Hypothalamus (tissue), 51 donors: ENCODE measurements at regions not wholly inside any gene's neighbourhood (a gene's known extent, or its start where the extent isn't known, plus 50 kb on each side); places are given as distances from the start of the nearest gene placed in this dataset.

ENCODE experiments used
- DNase-seq, 51 donors: peaks; one replicate each; lab custom pipeline; 2025; lab: John Stamatoyannopoulos, UW

GRCh38 chr13:23980160-23980551, 82.9 kb upstream of the C1QTNF9B start:
- peak; percentile 33 to 95 (median 81) for DNase-seq

- no peak for DNase-seq
Measured at GRCh38 chr13:23983671-23984070, 86.4 kb upstream of the C1QTNF9B start.

GRCh38 chr13:23984546-23984945, 87.2 kb upstream of the C1QTNF9B start:
- DNase-seq: peak in 3 of 51 donors; percentile 20 to 45 (median 22)

- DNase-seq: no peak
Measured at GRCh38 chr13:23985060-23985459, 87.8 kb upstream of the C1QTNF9B start.

GRCh38 chr13:23985839-23986238, 88.5 kb upstream of the C1QTNF9B start:
- no peak for DNase-seq

- no peak for DNase-seq
Measured at GRCh38 chr13:23986619-23987018, 89.3 kb upstream of the C1QTNF9B start.

- DNase-seq: no peak
Measured at GRCh38 chr13:23987331-23987894, 90.1 kb upstream of the C1QTNF9B start.

GRCh38 chr13:23988546-23989122, 91.3 kb upstream of the C1QTNF9B start:
- no peak for DNase-seq

GRCh38 chr13:23990455-23990854, 93.2 kb upstream of the C1QTNF9B start:
- DNase-seq: no peak

GRCh38 chr13:23991119-23991518, 93.8 kb upstream of the C1QTNF9B start:
- no peak for DNase-seq

GRCh38 chr13:23992781-23993679, 95.7 kb upstream of the C1QTNF9B start:
- DNase-seq: peak in 39 of 51 donors; percentile 22 to 92 (median 67)

- no peak for DNase-seq
Measured at GRCh38 chr13:23993680-23993985, 96.3 kb upstream of the C1QTNF9B start.

GRCh38 chr13:23995283-23996073, 98.2 kb upstream of the C1QTNF9B start:
- DNase-seq: no peak

GRCh38 chr13:23996456-23996855, 99.2 kb upstream of the C1QTNF9B start:
- no peak for DNase-seq

- DNase-seq: no peak
Measured at GRCh38 chr13:23999424-23999823, 102.1 kb upstream of the C1QTNF9B start.

- DNase-seq: no peak
Measured at GRCh38 chr13:24002206-24002815, 105.0 kb upstream of the C1QTNF9B start.

GRCh38 chr13:24004142-24004899, 107.0 kb upstream of the C1QTNF9B start:
- no peak for DNase-seq

- DNase-seq: no peak
Measured at GRCh38 chr13:24004971-24005370, 107.7 kb upstream of the C1QTNF9B start.

- no peak for DNase-seq
Measured at GRCh38 chr13:24005755-24006281, 108.5 kb upstream of the C1QTNF9B start.
